A673 (cell line): ENCODE measurements at regions not wholly inside any gene's neighbourhood (a gene's known extent, or its start where the extent isn't known, plus 50 kb on each side); places are given as distances from the start of the nearest gene placed in this dataset.

Experiments
- CTCF ChIP-seq: fragments of 300-800, 200-600 bp; sonication (generic); conservative IDR thresholded peaks from 2 replicates; pipeline ENCODE4 v1.5.1; 2017; ENCODE audit warnings: low read depth, mild to moderate bottlenecking, antibody characterized with exemption, low read length, moderate library complexity, mixed read lengths
- EZH2 ChIP-seq: fragments of 200-600 bp; sonication (generic); IDR thresholded peaks from 2 replicates; pipeline ENCODE4 v1.6.1; 2017; ENCODE audit warnings: borderline replicate concordance, low read depth, mild to moderate bottlenecking, mixed read lengths, antibody characterized with exemption, low read length; ENCODE audit not compliant: poor library complexity, severe bottlenecking

- no peak for TF ChIP-seq EZH2
- TF ChIP-seq CTCF: no peak
Observed at GRCh38 chr16:50889276-50889675, 147.4 kb downstream of the CYLD start.
